ENCODE measurements at regions not wholly inside any gene's neighbourhood (a gene's known extent, or its start where the extent isn't known, plus 50 kb on each side); places are given as distances from the start of the nearest gene placed in this dataset.

DNA sequence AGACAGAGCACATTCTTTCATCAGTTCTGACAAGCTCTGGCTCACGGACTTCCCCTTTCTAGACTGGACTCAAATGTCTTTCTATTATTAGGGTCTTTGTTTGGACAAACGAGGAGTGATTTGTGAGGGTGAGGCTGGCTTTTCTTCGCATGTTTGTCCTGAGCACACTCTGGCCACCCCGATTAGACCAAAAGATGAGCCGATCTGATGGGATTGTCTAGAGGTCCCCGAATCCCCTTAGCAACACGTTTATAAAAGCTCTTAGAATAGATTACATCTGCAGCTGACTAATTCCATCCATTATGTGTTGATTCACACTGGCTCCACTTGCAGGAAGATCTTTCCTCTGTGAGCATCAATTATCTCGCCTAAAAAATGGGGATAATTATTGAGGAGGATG is 675.4 kb upstream of the AUTS2 start:
- Histone ChIP-seq H2AFZ (ENCODE audit: low read depth, low read length) (no peak overlapping the region), H2BK5ac (ENCODE audit: low read depth, low read length, poor library complexity, severe bottlenecking) (no peak overlapping the region), H2BK15ac (ENCODE audit: low read depth, poor library complexity, severe bottlenecking) (no peak overlapping the region), H3K4me2 (ENCODE audit: low read length, poor library complexity, severe bottlenecking) (no peak overlapping the region), H3K9me3 (ENCODE audit: control insufficient read depth, low read length) (peaks cover 21% of the 10 kb centered on the region), H2BK12ac (ENCODE audit: low read length in 2 of 2) (no peak overlapping the region), H4K8ac (ENCODE audit: low read length) (no peak overlapping the region), H3K4me3 (ENCODE audit: insufficient read depth in 1 of 2, low read depth in 1 of 2, low read length in 2 of 2) (no peak overlapping the region), H3K36me3 (ENCODE audit: control insufficient read depth in 1 of 2, insufficient read depth in 2 of 2, low read depth in 1 of 2, low read length in 2 of 2) (no peaks in the 10 kb centered on the region), H3K9ac (ENCODE audit: low read length) (no peak overlapping the region), H3K14ac (ENCODE audit: low read length in 2 of 2) (no peak overlapping the region), H3K4ac (ENCODE audit: low read depth in 1 of 2, low read length in 2 of 2) (no peak overlapping the region), H2BK120ac (ENCODE audit: low read depth, low read length) (no peak overlapping the region), H4K91ac (ENCODE audit: low read length) (no peak overlapping the region), H3K23ac (ENCODE audit: low read length in 2 of 2) (no peak overlapping the region), H3K27me3 (ENCODE audit: control insufficient read depth in 1 of 2, insufficient read depth in 1 of 2, low read length in 2 of 2) (peaks cover 0 to 5% of the 10 kb centered on the region in 2 experiments), H2AK5ac (ENCODE audit: low read length, severe bottlenecking) (no peak overlapping the region), H3K4me1 (ENCODE audit: control insufficient read depth, insufficient read depth, low read depth, low read length) (no peaks in the 10 kb centered on the region), H3K18ac (ENCODE audit: low read depth in 1 of 2, low read length in 2 of 2) (no peak overlapping the region), H3K79me1 (replicated peaks; ENCODE audit: low read length, poor library complexity, severe bottlenecking) (no peaks in the 10 kb centered on the region), H3K27ac (ENCODE audit: low read length, poor library complexity, severe bottlenecking) (no peak overlapping the region)
- 75% methylated on average over 7 of the region's 8 CpGs for WGBS
- no peak for DNase-seq

DNA sequence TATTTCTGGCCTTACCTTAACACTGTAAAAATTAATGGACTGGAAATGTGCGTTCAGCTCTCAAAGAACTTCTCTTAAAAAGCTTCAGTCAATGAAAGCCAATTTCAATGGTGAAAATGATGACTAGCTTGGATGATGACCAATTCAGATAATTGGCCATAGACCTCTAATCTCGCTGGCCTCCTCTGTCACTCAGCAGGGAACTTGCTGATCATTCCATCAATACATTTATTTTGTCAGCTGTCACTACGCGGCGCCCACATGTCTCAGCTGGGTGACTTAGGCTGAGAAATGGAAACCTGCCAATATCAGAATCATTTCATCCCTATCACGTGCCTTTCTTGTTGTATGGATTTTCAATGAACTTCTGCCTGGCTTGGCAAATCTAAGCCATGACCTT is 673.0 kb upstream of the AUTS2 start:
- no peak overlapping the region for H2AFZ ChIP-seq (ENCODE audit: low read depth, low read length)
- no peak overlapping the region for H3K27ac ChIP-seq (ENCODE audit: low read length, poor library complexity, severe bottlenecking)
- H4K8ac ChIP-seq (ENCODE audit: low read length) = no peak overlapping the region
- H3K36me3 ChIP-seq (ENCODE audit: control insufficient read depth in 1 of 2, insufficient read depth in 2 of 2, low read depth in 1 of 2, low read length in 2 of 2) = no peaks in the 10 kb centered on the region
- no peak overlapping the region for H2BK15ac ChIP-seq (ENCODE audit: low read depth, poor library complexity, severe bottlenecking)
- no peak overlapping the region for H3K23ac ChIP-seq (ENCODE audit: low read length in 2 of 2)
- H3K4me1 ChIP-seq (ENCODE audit: control insufficient read depth, insufficient read depth, low read depth, low read length) = no peaks in the 10 kb centered on the region
- H3K27me3 ChIP-seq (ENCODE audit: control insufficient read depth in 1 of 2, insufficient read depth in 1 of 2, low read length in 2 of 2) = peaks cover 0 to 5% of the 10 kb centered on the region in 2 experiments
- no peak overlapping the region for H4K91ac ChIP-seq (ENCODE audit: low read length)
- H2BK120ac ChIP-seq (ENCODE audit: low read depth, low read length) = no peak overlapping the region
- H3K4me2 ChIP-seq (ENCODE audit: low read length, poor library complexity, severe bottlenecking) = no peak overlapping the region
- H3K9ac ChIP-seq (ENCODE audit: low read length) = no peak overlapping the region
- peaks cover 11% of the 10 kb centered on the region for H3K9me3 ChIP-seq (ENCODE audit: control insufficient read depth, low read length)
- no peak for DNase-seq
- no peak overlapping the region for H3K14ac ChIP-seq (ENCODE audit: low read length in 2 of 2)
- no peak overlapping the region for H3K18ac ChIP-seq (ENCODE audit: low read depth in 1 of 2, low read length in 2 of 2)
- H3K4me3 ChIP-seq (ENCODE audit: insufficient read depth in 1 of 2, low read depth in 1 of 2, low read length in 2 of 2) = no peak overlapping the region
- no peak overlapping the region for H2BK5ac ChIP-seq (ENCODE audit: low read depth, low read length, poor library complexity, severe bottlenecking)
- no peak overlapping the region for H2AK5ac ChIP-seq (ENCODE audit: low read length, severe bottlenecking)
- 73% methylated on average over 6 of the region's 6 CpGs for WGBS
- no peak overlapping the region for H2BK12ac ChIP-seq (ENCODE audit: low read length in 2 of 2)
- H3K79me1 ChIP-seq (replicated peaks; ENCODE audit: low read length, poor library complexity, severe bottlenecking) = no peaks in the 10 kb centered on the region
- H3K4ac ChIP-seq (ENCODE audit: low read depth in 1 of 2, low read length in 2 of 2) = no peak overlapping the region

DNA sequence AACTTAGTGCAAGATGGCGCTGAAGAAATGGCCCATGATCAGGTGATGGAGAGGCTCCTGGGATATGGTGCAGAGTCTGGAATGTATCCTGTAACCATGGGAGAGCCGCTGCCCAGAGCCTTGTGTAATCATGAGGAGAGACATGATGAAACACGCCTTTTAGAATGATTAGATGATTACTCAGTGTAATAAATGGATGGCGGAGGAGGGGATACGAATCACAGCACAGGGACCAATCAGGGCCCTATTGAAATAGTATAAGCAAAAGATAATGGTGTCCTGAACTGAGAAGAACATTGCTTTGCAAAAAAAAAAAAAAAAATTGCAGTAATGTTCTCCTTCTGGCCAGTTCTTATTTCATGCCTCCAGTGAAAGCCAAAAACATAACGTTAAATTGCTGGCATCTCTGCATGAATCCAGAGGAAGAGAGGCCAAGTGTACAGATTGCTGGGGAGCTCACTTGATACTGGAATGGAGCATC is 668.5 kb upstream of the AUTS2 start:
- Histone ChIP-seq H3K27me3 (ENCODE audit: control insufficient read depth in 1 of 2, insufficient read depth in 1 of 2, low read length in 2 of 2) (no peaks in the 10 kb centered on the region), H2AK5ac (ENCODE audit: low read length, severe bottlenecking) (no peak overlapping the region), H3K4me2 (ENCODE audit: low read length, poor library complexity, severe bottlenecking) (no peak overlapping the region), H2AFZ (ENCODE audit: low read depth, low read length) (no peak overlapping the region), H3K9me3 (ENCODE audit: control insufficient read depth, low read length) (no peaks in the 10 kb centered on the region), H3K14ac (ENCODE audit: low read length in 2 of 2) (no peak overlapping the region), H3K23ac (ENCODE audit: low read length in 2 of 2) (no peak overlapping the region), H3K4me1 (ENCODE audit: control insufficient read depth, insufficient read depth, low read depth, low read length) (no peaks in the 10 kb centered on the region), H4K91ac (ENCODE audit: low read length) (no peak overlapping the region), H2BK12ac (ENCODE audit: low read length in 2 of 2) (no peak overlapping the region), H4K8ac (ENCODE audit: low read length) (no peak overlapping the region), H3K18ac (ENCODE audit: low read depth in 1 of 2, low read length in 2 of 2) (no peak overlapping the region), H3K4ac (ENCODE audit: low read depth in 1 of 2, low read length in 2 of 2) (no peak overlapping the region), H3K4me3 (ENCODE audit: insufficient read depth in 1 of 2, low read depth in 1 of 2, low read length in 2 of 2) (no peak overlapping the region), H2BK15ac (ENCODE audit: low read depth, poor library complexity, severe bottlenecking) (no peak overlapping the region), H3K79me1 (replicated peaks; ENCODE audit: low read length, poor library complexity, severe bottlenecking) (no peaks in the 10 kb centered on the region), H3K9ac (ENCODE audit: low read length) (peak overlapping the region; percentile 11), H2BK120ac (ENCODE audit: low read depth, low read length) (no peak overlapping the region), H3K27ac (ENCODE audit: low read length, poor library complexity, severe bottlenecking) (no peak overlapping the region), H3K36me3 (ENCODE audit: control insufficient read depth in 1 of 2, insufficient read depth in 2 of 2, low read depth in 1 of 2, low read length in 2 of 2) (no peaks in the 10 kb centered on the region), H2BK5ac (ENCODE audit: low read depth, low read length, poor library complexity, severe bottlenecking) (no peak overlapping the region)
- DNase-seq = no peak
- WGBS = 82% methylated on average over 6 of the region's 6 CpGs

DNA sequence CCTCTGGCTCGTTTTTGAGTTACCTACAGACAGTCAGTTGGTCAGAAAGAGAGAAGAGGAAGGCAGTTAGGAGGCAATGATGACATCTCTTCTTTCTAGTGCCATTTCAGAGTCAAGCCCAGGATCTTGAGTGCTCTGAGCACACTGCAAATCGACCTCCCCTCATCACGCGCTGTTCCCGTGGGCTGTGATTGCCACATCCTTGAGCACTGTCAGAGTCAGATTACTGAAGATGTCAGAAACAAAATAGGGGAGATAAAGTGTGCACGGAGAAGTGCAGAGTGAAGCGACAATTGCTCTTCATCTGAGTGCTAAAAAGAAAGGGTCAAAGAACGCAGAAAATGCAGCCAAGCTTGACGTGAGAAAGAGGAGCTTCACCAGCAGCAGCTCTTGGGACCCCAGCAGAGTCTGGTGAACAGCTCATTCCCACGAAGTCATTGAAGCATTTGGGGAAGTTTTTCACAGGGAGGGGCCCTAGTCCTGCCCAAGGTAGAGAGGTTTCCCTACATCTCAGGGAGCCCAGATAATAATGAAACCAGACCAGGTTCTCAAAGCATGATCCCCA is 661.7 kb upstream of the AUTS2 start:
- Histone ChIP-seq H3K23ac (ENCODE audit: low read length in 2 of 2) (no peak overlapping the region), H2BK5ac (ENCODE audit: low read depth, low read length, poor library complexity, severe bottlenecking) (no peak overlapping the region), H4K8ac (ENCODE audit: low read length) (no peak overlapping the region), H2BK12ac (ENCODE audit: low read length in 2 of 2) (no peak overlapping the region), H3K18ac (ENCODE audit: low read depth in 1 of 2, low read length in 2 of 2) (no peak overlapping the region), H3K4ac (ENCODE audit: low read depth in 1 of 2, low read length in 2 of 2) (no peak overlapping the region), H3K27ac (ENCODE audit: low read length, poor library complexity, severe bottlenecking) (no peak overlapping the region), H2BK120ac (ENCODE audit: low read depth, low read length) (no peak overlapping the region), H3K4me2 (ENCODE audit: low read length, poor library complexity, severe bottlenecking) (no peak overlapping the region), H3K27me3 (ENCODE audit: control insufficient read depth in 1 of 2, insufficient read depth in 1 of 2, low read length in 2 of 2) (no peaks in the 10 kb centered on the region), H3K4me3 (ENCODE audit: insufficient read depth in 1 of 2, low read depth in 1 of 2, low read length in 2 of 2) (no peak overlapping the region), H4K91ac (ENCODE audit: low read length) (no peak overlapping the region), H3K14ac (ENCODE audit: low read length in 2 of 2) (no peak overlapping the region), H3K36me3 (ENCODE audit: control insufficient read depth in 1 of 2, insufficient read depth in 2 of 2, low read depth in 1 of 2, low read length in 2 of 2) (no peaks in the 10 kb centered on the region), H2AFZ (ENCODE audit: low read depth, low read length) (no peak overlapping the region), H3K9ac (ENCODE audit: low read length) (no peak overlapping the region), H3K9me3 (ENCODE audit: control insufficient read depth, low read length) (peaks cover 6% of the 10 kb centered on the region), H3K79me1 (replicated peaks; ENCODE audit: low read length, poor library complexity, severe bottlenecking) (no peaks in the 10 kb centered on the region), H3K4me1 (ENCODE audit: control insufficient read depth, insufficient read depth, low read depth, low read length) (no peaks in the 10 kb centered on the region), H2BK15ac (ENCODE audit: low read depth, poor library complexity, severe bottlenecking) (no peak overlapping the region), H2AK5ac (ENCODE audit: low read length, severe bottlenecking) (no peak overlapping the region)
- WGBS = 68% methylated on average over 10 of the region's 10 CpGs
- no peak for DNase-seq
